HG03575 (cell line): ENCODE measurements at regions not wholly inside any gene's neighbourhood (a gene's known extent, or its start where the extent isn't known, plus 50 kb on each side); places are given as distances from the start of the nearest gene placed in this dataset.

Source experiments
- ATAC-seq: cut with Tn5 transposase; IDR thresholded peaks from one replicate; pipeline ENCODE4 v1.9.1; 2021; ENCODE audit not compliant: unreplicated experiment, insufficient number of reproducible peaks, low FRiP score; ENCODE audit errors: extremely low read depth

DNA sequence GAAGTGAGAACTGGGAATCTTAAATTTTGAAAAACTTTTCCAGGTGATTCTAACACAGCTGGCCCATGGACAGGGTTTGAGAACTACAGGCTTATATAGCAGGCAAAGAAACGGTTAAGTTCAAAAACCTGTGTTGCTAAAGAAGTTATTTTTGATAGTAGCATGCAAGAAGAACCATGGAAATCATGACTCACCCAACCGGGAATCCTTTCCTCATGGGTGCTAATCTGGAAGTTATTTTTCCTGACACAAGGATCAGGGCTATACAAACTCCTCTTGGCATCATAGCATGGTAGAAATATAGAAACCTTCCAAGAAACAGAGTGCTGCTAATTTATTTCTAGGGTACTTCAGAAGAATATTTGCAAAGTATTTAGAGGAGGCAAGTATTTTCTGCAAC is 588.7 kb downstream of the CCER1 start:
- ATAC-seq = no peak

DNA sequence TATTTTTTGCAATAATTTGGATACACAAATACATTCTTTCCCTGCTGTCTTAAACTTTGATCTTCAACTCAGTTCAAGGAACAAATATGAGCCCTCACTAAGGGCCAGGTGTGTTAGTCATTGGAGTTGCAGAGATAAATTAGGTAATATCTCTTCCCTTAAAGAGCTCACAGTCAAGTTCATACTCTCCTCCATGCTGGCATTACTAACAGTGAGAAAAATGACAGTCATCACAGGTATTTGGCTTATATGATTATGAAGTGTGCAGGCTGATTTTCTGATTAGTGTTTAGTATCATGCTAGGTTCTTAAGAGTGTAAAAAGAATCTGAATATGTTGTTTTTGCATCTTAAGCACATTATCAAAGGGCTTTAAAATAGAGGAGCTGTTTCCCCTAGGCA is 594.7 kb downstream of the CCER1 start:
- ATAC-seq = no peak

DNA sequence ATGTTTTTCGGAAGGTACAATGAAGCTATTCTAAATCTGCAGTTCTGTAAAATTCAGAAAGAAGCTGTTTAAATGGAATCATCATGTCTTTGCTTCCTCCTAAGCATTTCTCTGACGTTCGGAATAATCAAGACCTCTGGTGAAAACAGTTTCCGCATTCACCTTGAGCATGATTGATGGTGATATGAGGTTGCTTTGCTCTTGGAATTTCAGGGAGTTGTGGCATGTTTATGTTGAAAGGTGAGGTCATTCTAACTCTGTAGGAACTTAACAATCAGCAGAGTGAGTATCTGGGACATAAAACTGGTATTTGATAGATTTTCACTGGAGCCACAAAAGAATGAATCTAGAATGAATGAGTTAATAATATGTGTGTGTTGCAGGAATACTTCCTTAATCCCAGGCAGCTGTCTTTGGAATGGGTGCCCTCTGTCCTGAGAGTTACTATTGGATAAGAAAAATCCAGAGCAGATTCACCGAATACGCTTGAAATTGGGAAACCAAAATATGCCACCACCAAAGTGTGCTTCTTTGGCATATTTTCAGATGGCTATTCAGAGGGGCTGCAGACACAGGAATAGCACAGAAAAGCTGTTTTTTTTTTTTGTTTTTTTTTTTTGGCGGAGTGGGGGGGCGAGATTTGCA is 599.1 kb downstream of the CCER1 start:
- ATAC-seq = no peak

DNA sequence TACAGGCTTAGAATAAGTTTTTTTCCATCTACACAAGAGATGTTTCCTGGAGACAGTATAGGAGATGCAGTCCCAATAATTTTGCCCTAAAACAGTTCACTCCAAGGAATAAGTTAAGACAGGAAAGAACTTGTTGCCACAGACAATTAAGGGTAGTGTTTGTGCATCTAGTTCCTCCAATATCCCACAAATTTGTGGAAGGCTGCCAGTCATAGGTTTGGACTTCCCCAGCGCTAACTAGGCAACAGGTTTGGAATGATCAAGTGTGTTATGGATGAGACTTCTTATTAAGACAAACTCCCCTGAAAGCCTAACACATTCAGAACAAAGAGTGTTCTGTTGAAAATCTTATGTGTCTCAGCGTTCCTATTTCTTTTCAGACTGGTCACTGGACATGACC is 611.0 kb downstream of the CCER1 start:
- no peak for ATAC-seq

DNA sequence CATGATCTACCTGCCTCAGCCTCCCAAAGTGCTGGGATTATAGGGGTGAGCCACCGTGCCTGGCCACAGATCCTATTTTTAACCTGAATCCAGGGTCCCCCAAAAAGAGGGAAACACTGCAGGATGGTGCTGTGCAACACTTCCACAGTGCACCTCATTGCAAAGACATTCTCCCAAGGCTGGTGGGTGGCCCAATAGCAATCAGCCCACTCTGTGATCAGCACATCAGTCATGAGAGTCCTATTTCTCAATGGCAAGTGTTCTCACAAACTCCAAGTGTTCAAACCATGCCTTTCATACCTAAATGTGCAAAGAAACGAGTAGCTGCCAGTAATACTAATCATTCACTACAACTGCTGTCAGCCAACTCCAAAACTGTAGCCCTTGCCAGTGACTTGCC is 612.9 kb downstream of the CCER1 start:
- no peak for ATAC-seq

DNA sequence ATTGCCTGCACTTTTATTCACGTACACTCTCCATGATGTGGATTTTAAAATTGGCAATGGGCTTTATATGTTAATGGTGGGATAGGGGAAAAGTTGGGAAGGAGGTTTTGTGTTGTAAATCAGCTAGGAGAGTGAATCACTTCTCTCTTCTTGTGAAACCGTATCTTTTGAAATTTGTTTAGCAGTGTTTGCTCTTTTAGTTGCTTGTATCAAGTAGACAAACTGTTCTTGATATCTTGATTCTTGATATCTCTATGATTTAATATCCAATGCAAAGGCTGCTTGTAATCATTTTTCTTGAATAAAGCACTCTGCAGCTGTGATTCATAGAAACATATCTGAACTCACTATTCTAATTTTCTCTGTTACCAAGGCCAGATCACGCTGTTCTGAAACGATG is 615.1 kb downstream of the CCER1 start:
- no peak for ATAC-seq

DNA sequence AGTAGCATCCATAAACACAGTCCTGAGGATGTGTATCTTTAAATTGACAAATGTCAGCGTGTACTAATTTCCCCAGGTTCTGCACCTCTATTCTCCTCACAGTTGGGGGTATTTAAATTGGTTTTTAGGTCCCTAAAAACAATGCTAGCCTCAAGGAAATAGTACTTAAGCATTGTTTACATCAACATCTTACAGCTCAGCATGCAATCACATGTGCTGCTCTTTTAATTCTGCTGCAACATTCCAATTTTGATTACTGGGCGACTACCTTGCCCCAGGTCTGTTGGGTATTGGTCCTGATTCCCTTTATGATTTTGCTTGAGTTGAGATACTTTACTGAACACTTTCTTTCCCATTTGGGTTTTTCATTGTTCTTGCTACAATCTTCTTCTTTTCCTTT is 616.6 kb downstream of the CCER1 start:
- no peak for ATAC-seq

DNA sequence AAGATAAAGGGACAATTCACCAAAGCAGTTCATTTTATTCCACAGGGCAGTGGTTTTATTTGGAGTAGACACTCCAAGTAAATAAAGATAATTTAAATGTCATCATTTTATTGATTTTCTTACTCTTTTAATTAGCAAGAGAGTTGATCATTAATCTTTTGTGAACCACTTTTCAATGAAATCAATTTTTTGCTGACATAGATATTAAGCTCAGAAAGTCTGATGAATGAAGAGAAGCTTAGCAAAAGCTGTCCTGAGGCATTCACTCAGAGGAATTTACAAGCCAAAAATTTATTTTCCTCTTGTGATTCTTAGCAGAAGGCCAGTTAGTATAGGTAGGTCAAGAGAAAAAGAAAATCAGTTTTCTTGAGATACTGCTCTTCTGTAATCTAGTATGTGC is 618.0 kb downstream of the CCER1 start:
- no peak for ATAC-seq

DNA sequence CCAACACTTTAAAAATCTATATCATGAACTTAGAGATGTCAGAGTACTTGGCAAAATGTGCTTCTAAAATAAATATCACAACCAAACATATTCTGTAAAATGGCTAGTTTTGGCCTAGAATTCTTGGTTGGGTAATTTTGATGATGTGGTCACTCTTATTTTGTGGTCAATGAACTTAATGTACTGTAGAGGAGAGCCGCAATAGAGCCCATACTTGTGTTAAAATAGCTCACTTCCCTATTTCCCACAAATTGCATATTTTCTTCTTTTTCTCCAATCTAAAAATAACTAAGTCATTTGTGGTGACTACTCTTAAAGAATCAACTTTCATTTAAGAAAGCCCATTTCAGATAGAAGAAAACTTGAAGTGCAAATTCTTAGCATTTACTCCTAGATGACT is 619.4 kb downstream of the CCER1 start:
- ATAC-seq = no peak

DNA sequence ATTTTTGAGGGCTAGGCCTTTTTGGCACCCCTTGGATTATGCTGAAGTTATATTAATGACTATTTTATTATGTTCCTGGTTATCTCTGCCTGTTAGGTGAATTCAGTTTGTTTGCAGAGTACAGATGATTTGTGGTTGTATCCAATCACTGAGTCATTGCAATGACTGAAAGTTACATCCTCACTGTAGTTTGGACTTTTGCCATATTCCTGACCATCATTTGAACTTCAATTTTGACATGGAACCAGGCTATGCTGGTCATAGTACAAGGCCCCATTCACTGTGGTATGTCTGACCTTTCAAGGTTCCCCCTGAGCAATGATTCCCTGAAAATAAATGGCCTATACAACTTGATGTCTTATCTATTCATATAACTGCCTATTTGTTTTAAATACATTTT is 621.0 kb downstream of the CCER1 start:
- no peak for ATAC-seq

DNA sequence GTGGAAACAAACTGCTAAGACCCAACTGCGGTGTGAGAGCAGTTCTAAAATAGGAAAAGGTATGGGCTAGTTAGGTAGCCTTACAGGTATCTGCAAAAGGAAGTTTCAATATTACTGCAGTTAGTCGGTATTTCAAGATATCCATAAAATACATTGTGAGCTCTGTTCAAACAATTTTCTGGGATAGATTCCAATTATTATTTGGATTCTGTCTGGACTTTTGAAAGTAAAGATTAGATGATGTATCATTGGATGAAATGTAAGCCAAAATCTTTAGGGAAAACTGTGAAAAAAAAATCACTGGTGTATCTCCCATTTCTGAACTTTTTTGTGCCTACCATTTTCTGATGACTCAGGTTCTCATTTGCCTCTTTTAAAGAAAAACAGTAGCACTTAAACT is 621.6 kb downstream of the CCER1 start:
- no peak for ATAC-seq

DNA sequence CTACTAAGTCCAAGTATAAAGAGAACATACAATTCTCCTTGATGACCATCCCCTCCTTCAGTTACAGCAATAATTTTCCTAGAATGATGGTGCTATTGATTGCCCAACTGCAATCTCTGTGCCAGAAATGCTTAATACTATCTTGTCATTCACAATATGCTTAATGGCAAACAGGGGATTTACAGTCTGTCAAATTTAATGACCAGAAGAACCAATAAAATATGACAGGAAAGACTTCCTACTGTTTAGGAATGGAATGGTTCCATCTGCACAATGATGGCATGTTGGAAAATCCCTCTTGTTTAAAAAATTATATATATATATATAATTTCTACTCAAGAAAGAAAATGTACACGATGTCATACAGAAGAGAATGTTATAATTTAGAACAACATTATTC is 623.2 kb downstream of the CCER1 start:
- no peak for ATAC-seq

DNA sequence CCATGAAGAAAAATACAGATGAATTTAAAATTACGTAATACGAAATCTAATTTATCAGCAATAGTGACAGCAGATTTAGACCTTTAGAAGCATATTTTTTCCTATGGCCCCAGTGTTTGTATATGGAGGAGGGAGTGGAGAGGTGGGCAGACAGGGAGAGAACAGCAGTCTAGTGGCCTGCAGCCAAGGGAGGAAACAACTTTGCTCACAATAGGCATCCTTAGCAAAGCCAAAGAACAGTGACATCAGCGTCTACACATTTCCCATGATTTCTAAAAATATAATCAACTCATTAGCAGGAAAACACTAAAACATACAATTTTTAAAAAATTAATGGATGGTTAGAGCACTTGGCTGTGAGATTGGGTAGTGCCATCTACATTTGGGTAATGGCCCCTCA is 622.6 kb upstream of the ATP2B1 start:
- no peak for ATAC-seq

DNA sequence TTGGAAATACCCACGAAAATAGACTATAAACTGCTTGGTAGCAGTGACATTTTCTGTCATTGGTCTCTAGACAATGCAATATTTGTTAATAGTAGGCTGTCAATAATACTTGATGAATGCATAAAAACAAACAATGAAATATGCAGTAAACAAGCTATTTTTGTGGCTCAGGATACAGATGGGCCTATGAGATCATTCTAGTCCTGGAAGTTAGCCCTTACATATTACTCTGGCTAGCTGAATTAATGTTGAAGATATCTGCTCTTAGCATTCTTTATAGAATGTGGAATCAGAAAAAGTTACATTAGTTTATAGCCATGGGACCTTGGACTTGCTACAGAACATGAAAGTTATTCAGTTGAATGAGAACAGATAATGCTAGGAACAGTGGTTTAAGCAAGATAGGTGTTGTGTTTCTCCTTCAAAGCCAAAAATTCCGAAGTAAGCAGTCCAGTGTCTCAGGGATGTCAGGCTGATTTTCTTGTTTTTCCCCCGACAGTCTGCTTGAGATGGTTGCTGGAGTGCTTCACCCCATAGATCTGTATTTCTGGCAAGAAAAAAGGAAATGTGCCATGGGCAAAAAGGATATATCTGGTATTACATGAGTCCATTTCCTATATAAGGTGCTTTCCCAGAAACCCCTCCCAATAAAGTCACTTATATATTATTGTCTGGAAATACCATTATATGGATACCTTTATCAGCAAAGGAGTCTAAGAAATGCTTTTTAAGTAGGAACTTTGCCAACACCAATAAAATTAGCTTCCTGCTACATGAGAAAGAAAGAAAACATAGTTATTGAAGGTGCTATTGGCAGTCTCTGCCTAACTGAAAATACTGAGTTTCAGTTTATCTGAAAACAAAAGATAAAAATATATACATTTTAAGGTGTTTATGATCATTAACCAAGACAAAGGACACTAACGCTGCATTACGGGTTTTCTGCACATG is 619.4 kb upstream of the ATP2B1 start:
- no peak for ATAC-seq

DNA sequence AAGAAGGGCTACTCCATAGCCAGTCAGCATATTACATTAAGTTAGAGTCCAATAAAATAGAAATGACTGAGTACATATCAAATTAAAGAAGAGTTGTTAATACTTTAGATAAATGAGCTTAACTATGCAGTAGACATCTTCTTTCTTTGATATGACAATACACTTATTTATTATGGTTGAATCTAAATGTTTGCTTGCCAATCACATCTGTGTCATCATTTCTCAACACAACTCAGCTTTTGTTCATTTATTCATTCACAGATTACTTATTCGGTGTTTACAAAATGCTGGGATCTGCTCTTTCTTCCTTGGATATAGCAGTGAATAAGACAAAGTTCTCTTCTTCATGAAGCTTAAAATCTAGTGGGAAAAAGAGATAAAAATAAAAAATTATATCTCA is 614.6 kb upstream of the ATP2B1 start:
- no peak for ATAC-seq

DNA sequence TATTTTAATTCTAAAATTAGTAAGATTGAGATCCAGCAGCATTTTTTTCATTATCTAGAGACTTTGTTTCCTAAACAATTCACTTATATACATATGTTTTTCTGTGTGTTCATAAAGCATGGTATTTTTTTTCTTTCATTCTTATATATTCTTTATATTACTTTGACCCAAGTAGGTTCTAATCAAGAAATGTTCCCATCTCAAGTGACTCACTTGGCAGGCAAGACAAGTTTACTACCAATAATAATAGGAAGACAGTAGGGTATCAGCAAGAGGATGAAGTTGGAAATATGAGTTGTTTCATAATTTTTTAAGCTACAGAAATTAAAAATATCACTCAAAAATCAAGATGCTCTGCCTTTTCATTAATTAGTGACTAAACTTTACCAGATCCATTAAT is 613.4 kb upstream of the ATP2B1 start:
- no peak for ATAC-seq

DNA sequence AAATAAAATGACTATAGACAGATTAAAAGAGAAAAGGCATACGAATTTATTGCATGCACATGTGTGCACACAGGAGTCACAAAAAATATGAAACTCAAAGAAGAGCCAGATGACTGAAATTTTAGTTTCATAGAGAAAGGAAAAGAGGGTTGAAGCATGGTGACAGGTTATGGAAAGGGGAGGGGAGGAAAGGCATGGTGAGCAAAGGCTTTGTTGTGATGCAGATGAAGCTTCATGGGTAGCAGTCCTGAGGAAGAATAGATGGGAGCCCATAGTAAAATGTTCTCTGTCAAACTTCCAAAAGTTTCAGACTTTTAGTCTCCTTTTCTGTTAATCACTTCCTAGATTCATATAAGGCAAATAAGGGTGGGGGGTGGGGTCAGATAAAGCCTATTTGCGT is 612.7 kb upstream of the ATP2B1 start:
- ATAC-seq = no peak

DNA sequence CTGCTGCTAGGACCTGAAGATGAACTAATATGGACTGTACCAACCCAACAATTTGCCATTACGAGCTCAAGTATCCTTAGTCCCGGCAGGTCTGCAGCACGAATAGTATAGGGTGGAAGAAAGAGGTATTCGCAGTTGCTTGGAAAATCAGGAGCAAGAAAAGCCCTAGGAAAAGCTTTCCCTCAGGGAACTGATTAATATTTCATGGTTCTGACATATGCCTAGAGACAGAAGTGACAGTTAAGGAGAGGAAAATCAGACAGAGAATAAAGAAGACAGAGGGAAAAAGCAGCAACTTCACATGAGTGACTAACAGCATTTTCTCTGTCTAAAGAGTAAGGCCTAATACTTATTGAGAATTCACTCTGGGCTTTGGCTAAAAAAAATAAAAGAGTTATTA is 602.9 kb upstream of the ATP2B1 start:
- ATAC-seq = no peak

DNA sequence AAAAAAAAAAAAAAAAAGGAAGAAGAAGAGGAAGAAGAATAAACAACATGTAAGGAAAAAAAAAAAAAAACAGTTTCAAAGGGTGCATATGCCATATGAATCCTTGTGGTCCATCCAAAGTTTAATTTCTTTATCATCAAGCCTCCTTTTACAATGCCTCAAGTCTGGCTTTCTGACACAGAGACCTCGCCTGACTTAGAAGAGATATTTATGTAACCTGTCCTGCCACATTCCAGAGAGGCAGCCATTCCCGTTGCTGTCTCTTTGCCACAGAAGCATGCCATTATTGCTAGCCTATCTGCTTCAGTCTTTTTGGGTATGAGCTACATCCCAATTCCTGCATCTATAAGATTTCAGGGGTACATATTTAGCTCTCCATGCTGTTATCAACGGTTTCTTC is 596.7 kb upstream of the ATP2B1 start:
- ATAC-seq = no peak

DNA sequence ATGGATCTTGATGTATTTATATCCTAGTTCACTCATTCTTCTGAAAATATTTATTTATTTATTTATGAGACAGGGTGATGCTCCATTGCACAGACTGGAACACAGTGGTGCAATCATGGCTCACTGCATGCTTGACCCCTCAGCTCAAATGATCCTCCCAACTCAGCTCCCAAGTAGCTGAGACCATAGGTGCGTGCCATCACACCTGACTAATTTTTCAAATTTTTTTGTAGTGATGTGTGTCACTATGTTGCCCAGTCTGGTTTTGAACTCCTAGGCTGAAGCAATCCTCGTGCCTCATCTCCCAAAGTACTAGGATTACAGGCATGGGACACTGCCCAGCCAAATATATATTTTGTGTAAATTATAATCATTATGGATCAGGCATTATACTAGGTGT is 595.6 kb upstream of the ATP2B1 start:
- ATAC-seq = no peak

DNA sequence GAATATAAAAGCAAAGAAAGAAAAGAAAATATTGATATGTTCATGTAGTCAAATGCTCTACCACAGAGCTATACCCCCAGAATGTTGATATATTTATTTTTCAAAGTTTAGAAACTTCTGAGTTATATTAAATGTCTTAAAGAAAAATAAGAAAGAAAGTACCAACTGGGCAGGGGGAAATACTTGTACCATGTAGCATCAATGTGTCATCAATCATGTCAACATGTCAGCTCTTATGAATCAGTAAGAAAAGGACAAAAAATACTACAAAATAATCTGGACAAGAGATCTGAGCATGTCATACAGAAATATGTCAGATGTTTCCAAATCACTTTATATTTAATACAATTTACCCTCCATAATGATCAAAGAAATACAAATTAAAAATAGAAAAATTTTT is 595.1 kb upstream of the ATP2B1 start:
- ATAC-seq = no peak
